ENCODE measurements at regions not wholly inside any gene's neighbourhood (a gene's known extent, or its start where the extent isn't known, plus 50 kb on each side); places are given as distances from the start of the nearest gene placed in this dataset.
A peak's percentile ranks its signal among the peaks of the same experiment; 100 is the strongest.
"Not testable (repeated sequence)": the region's sequence is repeated elsewhere in the genome, so short reads cannot be mapped to it uniquely, and the experiment has no call there.

- Histone ChIP-seq H3K27me3 (ENCODE audit: insufficient read depth, poor library complexity, severe bottlenecking) (no peaks in the 10 kb centered on the region), H3K4me3 (ENCODE audit: severe bottlenecking) (no peak overlapping the region), H3K4me1 (ENCODE audit: insufficient read depth, poor library complexity, severe bottlenecking) (peaks cover 26% of the 10 kb centered on the region), H3K27ac (ENCODE audit: poor library complexity, severe bottlenecking) (no peak overlapping the region), H3K36me3 (ENCODE audit: low read depth) (no peaks in the 10 kb centered on the region), H3K9me3 (ENCODE audit: severe bottlenecking) (no peaks in the 10 kb centered on the region)
- TF ChIP-seq CTCF (IDR thresholded peaks at IDR 0.05; ENCODE audit: poor library complexity, severe bottlenecking) = no peak
- ATAC-seq (ENCODE audit: low read depth) (no peak), DNase-seq (ENCODE audit: low spot score) (no peak)
Measured at GRCh38 chr7:119963654-119964053, 309.3 kb upstream of the KCND2 start.

GRCh38 chr7:119964065-119964464, 308.9 kb upstream of the KCND2 start:
- DNase-seq (ENCODE audit: low spot score) = no peak
- ATAC-seq (ENCODE audit: low read depth) = no peak
- no peaks in the 10 kb centered on the region for H3K36me3 ChIP-seq (ENCODE audit: low read depth)
- peaks cover 26% of the 10 kb centered on the region for H3K4me1 ChIP-seq (ENCODE audit: insufficient read depth, poor library complexity, severe bottlenecking)
- H3K27ac ChIP-seq (ENCODE audit: poor library complexity, severe bottlenecking) = no peak overlapping the region
- no peak overlapping the region for H3K4me3 ChIP-seq (ENCODE audit: severe bottlenecking)
- H3K27me3 ChIP-seq (ENCODE audit: insufficient read depth, poor library complexity, severe bottlenecking) = no peaks in the 10 kb centered on the region
- TF ChIP-seq CTCF (IDR thresholded peaks at IDR 0.05; ENCODE audit: poor library complexity, severe bottlenecking) = no peak
- no peaks in the 10 kb centered on the region for H3K9me3 ChIP-seq (ENCODE audit: severe bottlenecking)

GRCh38 chr7:119964788-119965542, 308.0 kb upstream of the KCND2 start:
- H3K9me3 ChIP-seq (ENCODE audit: severe bottlenecking) = no peaks in the 10 kb centered on the region
- no peak for TF ChIP-seq CTCF (IDR thresholded peaks at IDR 0.05; ENCODE audit: poor library complexity, severe bottlenecking)
- H3K27ac ChIP-seq (ENCODE audit: poor library complexity, severe bottlenecking) = no peak overlapping the region
- H3K4me1 ChIP-seq (ENCODE audit: insufficient read depth, poor library complexity, severe bottlenecking) = peaks cover 20% of the 10 kb centered on the region
- ATAC-seq (ENCODE audit: low read depth) (peak; percentile 19; the same call in 1 of the 3 replicates), DNase-seq (ENCODE audit: low spot score) (no peak)
- H3K4me3 ChIP-seq (ENCODE audit: severe bottlenecking) = no peak overlapping the region
- no peaks in the 10 kb centered on the region for H3K27me3 ChIP-seq (ENCODE audit: insufficient read depth, poor library complexity, severe bottlenecking)
- H3K36me3 ChIP-seq (ENCODE audit: low read depth) = no peaks in the 10 kb centered on the region

GRCh38 chr7:119967221-119967620, 305.8 kb upstream of the KCND2 start:
- Histone ChIP-seq H3K9me3 (ENCODE audit: severe bottlenecking) (no peaks in the 10 kb centered on the region), H3K27me3 (ENCODE audit: insufficient read depth, poor library complexity, severe bottlenecking) (no peaks in the 10 kb centered on the region), H3K4me3 (ENCODE audit: severe bottlenecking) (no peak overlapping the region), H3K27ac (ENCODE audit: poor library complexity, severe bottlenecking) (no peak overlapping the region), H3K36me3 (ENCODE audit: low read depth) (no peaks in the 10 kb centered on the region), H3K4me1 (ENCODE audit: insufficient read depth, poor library complexity, severe bottlenecking) (no peaks in the 10 kb centered on the region)
- DNase-seq (ENCODE audit: low spot score) (no peak), ATAC-seq (ENCODE audit: low read depth) (no peak)
- no peak for TF ChIP-seq CTCF (IDR thresholded peaks at IDR 0.05; ENCODE audit: poor library complexity, severe bottlenecking)

- not testable (repeated sequence) for ATAC-seq (ENCODE audit: low read depth); H3K4me1 ChIP-seq (ENCODE audit: insufficient read depth, poor library complexity, severe bottlenecking); DNase-seq (ENCODE audit: low spot score); H3K27ac ChIP-seq (ENCODE audit: poor library complexity, severe bottlenecking); H3K4me3 ChIP-seq (ENCODE audit: severe bottlenecking); H3K36me3 ChIP-seq (ENCODE audit: low read depth); H3K27me3 ChIP-seq (ENCODE audit: insufficient read depth, poor library complexity, severe bottlenecking); H3K9me3 ChIP-seq (ENCODE audit: severe bottlenecking)
Measured at GRCh38 chr7:119968411-119968810, 304.6 kb upstream of the KCND2 start.

Data from RWPE2 (cell line).